Umbilical cord (tissue), 1 donor: ENCODE measurements at regions not wholly inside any gene's neighbourhood (a gene's known extent, or its start where the extent isn't known, plus 50 kb on each side); places are given as distances from the start of the nearest gene placed in this dataset.
"Not testable (repeated sequence)": the region's sequence is repeated elsewhere in the genome, so short reads cannot be mapped to it uniquely, and the experiment has no call there.

ENCODE experiments used
- DNase-seq: peaks from one replicate; pipeline ENCODE4 v3.0.0-alpha.2; 2015; ENCODE audit warnings: low spot score

DNA sequence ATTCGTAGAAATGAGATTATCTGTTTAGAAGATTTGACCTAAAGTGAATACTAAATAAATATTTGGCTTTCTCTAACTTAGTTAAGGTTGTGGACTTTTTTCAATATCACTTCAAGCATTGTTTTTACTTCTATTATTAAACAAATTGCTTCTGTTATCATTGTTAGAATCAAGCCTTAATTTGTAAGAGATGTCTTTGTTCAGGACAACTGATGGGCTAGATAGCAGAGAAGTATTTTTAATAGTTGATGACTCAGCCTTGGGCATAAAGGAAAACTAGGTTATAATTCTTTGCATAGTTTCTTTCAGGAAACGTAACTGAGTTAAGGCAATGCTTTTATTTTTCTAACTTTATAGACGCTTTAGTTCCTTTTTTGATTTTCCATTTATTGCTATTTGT is 128.8 kb upstream of the SMIM30 start:
- no peak for DNase-seq

DNA sequence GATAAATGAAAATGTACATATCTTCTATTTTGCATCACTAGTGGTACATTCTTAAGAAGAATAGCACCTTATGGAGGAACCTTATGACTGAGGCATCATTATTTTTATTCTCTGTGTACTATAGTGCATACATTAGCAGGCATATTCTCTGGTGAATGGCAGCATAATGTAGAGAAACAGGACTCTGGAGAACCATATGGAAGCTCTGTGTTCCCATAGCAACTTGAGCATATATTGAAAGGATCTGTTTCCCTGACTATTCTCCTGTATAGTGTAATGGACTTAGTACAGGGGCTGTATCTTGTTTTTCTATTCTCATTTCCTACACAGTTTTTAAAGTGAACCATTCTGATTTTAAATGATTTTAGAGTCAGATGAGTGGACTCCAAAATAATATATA is 128.4 kb upstream of the SMIM30 start:
- DNase-seq: no peak

DNA sequence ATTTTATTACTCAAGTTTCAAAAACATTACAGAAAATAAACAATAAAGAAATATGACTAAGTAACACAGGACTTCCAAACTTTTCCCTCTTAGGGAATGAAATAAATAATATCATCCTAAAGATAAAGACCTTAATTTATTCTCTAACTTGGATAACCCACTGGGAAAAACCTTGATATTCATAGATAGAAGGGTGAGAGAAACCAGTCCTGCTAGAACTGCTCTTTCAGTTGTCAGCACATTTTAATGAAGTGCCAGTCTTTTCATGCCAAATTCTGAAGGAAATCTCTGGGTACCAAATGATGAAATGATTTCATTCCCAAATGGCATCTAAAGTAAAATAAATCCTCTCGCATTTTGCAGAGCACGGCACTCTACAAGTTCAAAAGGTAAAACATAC is 114.5 kb upstream of the SMIM30 start:
- peak; percentile 25 for DNase-seq

DNA sequence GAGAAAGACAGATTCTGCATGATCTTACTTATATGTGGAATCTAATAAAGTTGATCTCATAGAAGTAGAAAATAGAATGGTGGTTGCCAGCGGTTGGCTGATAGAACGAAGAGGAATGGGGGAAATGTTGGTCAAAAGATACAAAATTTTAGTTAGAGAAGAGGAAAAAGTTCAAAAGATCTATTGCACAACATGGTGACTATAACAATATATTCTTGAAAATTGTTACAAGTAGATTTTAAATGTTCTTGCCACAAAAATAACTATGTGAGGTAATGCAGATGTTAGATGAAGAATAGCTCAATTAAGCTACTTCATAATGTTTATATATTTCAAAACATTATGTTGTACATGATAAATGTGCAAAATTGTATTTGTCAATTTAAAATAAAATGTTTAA is 112.3 kb upstream of the SMIM30 start:
- no peak for DNase-seq

DNA sequence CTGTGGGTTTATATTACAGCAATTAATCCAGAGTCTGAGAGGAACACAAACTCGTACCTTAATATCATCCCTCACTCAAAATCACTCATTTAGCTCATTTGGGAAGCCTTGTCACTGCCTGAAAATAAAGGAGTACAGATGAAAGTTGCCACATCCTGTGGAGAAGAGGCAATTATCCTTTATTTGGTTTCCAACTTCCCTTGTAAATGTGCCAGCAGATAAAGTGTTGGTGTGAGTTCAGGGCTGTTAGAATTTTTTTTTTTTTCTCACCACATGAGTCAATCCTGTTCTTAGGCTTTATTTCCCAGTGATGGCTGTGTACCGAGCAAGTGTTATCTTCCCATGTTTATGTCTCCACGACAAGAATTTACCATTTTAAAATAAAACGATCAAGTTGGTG is 99.0 kb upstream of the SMIM30 start:
- DNase-seq: no peak

DNA sequence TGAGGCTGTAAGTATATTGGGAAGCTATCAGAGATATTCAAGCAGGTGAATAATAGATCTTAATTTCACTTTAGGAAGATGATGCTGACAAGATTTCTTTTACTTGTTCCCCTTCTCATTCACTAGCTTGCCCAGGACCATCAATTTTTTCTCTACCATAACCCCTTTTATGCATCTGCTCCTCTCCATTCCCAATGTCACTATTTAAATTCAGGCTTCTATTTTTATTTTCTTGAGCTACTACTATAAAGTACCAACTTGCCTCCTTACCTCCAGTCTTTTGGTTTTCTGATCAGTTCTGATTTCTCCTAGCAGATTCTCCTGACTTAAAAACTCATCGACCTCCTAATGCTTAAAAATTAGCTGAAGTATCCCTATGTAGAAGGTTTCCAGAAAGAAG is 97.7 kb upstream of the SMIM30 start:
- no peak for DNase-seq

DNA sequence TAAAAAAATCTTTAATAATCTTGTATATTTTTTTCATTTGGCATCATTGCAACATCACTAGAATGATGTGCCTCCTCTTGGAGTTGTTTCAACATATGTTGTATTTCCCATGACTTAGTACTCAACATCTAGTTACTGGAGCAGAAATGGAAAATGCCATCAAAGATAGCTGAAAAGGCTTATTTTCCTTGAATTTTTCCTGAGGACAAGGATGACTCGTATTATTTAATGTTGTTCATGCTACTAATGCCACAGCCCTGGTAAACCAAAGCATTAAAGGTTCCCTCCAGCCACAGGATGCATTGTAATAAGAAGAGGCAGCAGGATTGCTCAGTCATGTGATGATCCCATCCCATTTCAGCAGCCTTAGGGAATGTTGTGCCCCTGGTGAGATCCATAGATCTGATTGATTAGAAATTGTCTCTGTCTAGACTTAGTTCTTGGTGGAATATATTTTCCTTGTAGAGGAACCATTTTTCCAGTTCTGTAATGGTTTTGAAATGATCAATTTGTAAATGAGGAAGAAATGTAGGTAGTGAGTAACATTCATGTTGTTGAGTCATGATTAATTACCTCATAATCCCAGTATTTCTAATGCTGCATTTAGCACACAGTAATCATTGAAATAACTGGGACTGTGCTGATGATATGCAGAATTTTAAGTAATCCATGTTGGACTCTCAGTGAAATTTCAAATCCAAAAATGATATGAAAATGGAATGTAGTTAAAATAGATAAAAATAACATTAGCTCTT is 91.3 kb upstream of the SMIM30 start:
- DNase-seq: peak; percentile 59

DNA sequence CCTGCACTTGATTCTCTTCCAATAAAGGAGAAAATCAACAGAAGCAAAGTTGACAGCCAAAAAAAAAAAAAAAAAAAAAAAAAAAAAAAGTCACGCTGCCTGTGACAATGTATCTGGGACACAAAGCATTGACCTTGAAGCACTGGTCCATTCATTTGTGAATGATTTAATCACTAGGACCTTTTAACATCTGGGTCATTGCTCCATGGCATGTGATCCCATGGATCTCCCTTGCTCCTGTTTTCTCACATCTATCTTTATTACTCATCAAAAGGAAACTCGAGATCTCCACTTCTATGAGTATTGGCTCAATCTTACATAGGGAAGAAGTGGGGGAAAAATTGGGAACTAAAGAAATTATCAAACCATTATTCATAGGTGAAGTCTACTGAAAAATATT is 89.6 kb upstream of the SMIM30 start:
- DNase-seq: no peak

DNA sequence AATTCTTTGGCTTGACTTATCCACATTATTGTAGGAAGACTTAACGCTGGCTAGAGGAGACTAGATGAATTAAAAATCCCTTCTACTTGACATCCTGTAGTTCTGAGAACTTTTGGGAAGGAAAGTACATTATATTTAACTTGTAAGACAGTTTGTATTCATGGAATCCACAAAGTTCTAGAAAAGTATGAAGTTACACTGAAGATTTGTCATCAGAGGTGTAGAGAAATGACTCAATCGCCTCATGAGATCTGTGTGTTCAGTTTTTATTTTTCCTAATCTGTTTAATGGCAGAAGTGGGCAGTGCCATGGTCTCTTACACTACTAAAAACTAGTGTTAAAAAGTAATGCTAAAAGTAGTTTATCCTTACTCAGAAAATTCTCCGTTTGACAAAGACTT is 89.1 kb upstream of the SMIM30 start:
- DNase-seq: no peak

DNA sequence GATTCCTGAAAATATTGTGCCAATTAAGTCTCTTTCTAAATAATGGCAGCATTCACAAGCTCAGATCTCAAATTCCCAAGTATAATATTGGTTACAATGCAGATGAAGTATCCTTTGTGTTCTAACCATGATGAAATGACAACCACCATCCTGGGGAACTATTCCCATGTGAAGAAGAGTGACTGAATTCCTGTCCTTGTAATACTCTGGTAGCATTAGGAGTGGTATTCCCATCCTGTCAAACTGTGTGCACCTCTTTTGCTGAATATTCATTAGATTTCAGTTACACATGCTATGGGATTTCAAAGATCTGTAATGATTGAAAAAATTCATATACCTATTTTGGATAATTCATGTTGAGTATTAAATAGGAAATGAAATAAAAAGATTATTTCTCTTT is 86.1 kb upstream of the SMIM30 start:
- DNase-seq: no peak

DNA sequence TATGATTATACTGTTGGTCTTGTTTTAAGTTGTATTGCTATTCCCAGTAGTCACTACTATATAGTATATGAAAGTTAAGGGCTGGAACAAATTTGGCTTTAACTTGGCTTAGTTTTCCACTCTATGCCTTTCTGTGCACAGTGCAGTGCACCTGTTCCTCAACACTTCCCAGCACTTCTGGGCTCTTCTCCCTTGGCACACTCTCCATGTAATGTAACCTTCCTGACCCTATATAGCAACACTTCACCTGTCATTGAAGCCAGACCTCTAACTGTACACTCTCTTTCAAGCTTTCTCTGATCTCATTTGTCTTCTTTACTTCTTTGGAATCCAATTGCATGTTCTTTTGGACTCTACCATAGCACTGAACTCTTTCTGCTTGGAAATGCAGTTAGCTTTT is 83.9 kb upstream of the SMIM30 start:
- DNase-seq: no peak

DNA sequence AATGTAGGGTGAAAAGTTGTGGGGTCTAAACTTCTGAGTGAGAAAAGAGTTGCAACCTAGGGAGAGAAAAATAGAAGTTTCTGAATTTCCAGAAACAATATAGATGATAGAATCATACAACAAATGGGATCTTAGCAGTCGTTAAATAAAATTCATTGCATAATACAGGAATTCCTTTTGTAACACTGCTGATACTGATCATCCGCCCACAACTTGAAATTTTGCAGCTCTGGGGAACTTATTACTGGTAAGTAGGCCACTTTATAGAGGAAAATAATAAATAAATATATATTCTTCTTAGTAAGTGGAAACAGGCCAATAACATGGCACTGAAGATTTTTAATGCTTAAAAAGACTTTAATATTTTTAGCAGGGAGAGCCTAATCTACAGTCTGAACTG is 81.9 kb upstream of the SMIM30 start:
- DNase-seq: no peak

DNA sequence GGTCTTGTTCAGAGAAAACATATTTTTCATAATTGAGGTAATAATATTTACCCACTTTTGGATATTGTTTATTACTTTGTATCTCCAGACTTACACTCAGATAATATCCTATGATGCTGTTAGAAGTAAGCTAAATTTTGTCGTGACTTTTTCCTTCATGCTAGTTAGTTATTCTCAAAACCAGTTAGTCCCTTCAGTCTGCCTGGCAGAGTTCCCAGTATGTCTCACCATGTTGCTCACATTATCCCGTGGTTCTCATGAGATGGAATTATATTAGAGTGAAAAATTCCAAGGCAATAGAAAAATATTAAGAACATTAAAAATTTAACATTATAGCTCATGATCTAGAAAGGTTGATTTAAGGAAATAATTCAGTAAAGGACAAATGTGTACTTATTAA is 81.5 kb upstream of the SMIM30 start:
- DNase-seq: no peak

DNA sequence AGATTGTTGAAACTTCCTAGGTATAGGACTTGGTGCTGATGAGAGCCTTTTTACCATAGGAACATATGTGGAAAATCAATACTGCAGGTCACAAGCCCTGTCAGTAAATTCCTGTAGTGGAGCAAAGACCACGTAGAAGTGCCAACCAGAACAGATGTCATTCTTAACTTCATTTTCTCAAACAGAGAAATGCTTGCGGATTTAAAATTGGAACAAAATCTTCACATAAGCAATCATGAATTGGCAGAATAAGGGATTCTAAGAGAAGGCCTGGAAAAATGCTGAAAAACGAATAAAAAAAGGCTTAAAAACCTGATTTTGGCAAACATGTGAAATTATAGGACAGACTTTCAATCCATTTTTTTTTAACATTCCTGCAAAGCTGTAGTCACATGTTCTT is 80.8 kb upstream of the SMIM30 start:
- no peak for DNase-seq

DNA sequence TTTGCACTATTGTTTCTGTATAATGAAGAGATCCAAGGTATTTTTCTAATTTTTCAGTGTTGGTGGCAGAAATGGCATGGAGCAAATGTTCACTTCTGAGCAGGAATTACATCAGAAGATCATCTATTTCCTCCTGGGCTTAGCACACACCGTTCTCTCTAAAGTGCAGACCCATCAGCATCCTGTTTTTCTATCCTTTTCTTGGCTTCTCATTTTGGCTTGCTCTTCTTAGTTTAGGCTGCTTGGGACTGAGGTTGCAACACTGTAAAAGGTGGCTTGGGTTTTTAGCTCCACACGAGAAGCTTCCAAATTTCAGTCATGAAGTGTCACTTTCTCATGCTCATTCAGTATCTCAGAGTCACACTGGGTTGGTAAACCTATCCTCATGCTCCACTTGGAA is 79.9 kb upstream of the SMIM30 start:
- DNase-seq: no peak

DNA sequence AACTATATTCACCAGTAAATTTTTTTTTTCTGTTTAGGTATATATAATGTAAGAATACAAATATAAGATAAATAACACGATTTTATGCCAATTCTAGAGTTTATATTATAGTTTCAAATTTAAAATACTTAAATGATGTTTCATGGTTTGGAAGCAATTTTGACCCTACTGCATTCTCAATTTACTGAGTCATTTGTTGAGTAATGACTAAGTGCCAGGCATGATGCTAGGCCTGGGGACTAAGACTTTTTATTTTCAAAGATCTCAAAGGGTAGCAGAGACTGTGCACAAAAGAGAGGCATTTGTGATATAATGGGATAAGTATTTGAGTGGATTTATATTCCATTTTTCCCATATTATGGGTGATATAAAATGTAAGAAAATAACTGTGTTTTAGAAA is 78.9 kb upstream of the SMIM30 start:
- peak; percentile 21 for DNase-seq

DNA sequence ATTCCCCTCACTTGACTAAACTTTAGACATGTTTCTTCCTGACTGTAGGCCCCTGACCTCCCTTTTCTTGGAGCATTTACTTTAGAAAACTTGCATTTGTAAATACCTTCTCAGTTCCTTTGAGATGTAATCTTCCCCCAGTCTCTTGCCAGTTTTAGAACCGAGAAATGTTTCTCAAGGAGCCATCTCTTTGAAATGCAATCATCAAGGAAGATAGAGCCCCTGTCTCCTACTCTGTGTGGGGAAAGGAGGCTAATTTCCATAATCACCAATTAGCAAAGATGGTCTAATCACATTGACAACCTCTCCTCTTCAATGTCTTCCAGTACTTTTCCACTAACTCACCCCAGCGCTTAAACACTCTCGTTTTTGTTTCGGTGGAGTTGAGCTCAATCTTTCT is 70.0 kb upstream of the SMIM30 start:
- no peak for DNase-seq

DNA sequence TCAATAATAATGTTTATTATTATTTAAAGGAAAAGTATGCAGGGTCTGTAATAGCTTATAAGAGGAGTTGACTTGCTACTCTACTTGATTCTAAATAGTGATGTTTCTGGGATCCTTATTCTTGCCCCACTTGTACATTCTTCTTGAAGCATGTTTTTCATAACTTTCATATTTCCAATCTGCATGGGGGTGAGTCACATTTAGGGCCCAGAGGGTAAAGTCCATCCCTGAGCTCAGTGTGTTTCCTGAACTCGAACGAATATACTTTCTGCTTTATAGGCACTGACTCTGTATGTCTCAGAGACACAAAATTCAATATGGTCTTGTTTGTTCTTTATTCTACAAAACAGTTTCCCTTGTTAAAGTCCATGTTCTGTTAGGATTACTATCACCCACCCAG is 61.0 kb upstream of the SMIM30 start:
- no peak for DNase-seq

DNA sequence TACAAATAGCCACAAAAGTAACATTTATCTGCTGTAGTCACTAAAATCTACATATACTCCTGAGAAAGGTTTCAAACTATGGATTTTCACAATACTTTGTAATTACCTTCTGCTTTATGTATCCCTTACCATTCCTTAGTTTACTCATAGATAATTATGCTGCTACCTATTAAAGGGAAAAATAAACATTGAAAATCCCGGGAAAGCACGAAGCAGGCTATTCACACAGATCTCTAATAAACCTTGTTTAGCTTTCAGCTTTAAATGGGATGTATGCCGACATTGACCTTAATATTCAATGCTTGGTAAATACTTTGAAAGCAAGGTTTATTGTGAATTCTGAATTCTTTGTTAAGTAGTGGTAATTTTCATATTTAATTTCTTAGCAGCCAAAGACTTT is 58.5 kb upstream of the SMIM30 start:
- no peak for DNase-seq

DNA sequence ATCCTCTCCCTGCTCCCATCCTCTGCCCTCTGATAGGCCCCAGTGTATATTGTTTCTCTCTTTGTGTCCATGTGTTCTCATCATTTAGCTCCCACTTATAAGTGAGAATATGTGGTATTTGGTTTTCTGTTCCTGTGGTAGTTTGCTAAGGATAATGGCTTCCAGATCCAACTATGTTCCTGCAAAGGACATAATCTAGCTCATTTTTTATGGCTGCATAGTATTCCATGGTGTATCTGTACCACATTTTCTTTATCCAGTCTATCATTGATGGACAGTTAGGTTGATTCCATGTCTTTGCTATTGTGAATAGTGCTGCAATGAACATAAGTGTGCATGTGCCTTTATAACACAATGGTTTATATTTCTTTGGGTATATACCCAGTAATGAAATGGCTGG is 57.8 kb upstream of the SMIM30 start:
- DNase-seq: not testable (repeated sequence)

DNA sequence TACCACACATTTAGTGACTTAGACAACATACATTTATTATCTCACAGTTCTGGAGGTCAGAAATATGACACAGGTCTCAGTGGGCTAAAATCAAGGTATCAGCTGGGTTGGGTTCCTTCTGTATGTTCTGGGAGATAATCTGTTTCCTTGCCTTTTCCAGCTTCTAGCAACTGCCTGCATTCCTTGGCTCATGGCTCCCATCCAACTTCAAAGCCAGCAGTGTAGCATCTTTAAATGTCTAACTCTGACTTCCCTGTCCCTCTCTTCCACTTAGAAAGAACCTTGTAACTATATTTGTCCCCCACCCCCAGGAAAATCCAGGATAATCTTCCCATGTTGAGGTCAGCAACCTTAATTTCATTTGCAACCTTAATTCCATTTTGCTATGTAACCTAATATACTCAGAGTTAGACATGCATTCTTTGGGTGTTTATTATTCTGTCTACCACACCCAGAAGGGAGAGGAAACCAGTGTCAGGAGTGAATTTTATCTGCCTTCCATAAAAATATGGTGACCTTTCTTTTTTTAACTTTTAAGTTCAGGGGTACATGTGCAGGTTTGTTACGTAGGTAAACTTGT is 57.3 kb upstream of the SMIM30 start:
- DNase-seq: no peak

DNA sequence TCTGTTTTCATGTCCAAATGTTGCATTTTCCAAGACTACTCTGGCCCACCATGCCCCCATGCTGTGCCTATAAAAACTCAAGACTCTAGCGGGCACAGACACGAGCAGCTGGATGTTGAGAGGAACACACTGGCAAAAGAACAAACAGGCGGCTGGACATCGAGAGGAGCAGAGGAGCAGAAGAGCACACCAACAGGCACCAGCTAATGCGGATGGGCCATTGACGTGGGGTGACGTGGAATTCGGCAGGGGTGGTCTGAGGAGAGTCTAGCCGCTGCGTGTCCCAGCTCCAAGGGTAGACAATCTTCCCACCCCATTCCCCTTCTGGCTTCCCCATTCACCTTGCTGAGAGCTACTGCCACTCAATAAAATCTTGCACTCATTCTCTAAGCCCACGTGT is 54.4 kb upstream of the SMIM30 start:
- no peak for DNase-seq

DNA sequence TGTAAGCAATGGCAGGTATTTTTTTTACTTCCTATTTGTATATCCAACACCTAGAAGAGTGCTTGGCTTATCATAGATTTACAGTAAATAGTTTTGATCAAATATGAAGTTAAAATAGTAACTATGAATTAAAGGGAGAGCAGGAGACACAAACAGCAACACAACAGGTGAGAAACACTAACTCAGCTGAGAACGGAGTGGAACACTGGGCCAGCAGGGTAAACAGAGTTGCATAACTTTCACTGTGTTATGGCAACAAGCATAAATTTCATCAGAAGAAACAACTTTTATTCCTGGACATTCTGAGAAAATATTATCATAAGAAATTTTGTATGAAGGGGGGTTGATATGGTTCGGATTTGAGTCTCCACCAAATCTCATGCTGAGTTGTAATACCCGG is 52.2 kb upstream of the SMIM30 start:
- DNase-seq: no peak
